IPS-NIHi7 (cell line): ENCODE measurements at regions not wholly inside any gene's neighbourhood (a gene's known extent, or its start where the extent isn't known, plus 50 kb on each side); places are given as distances from the start of the nearest gene placed in this dataset.
"Not testable (repeated sequence)": the region's sequence is repeated elsewhere in the genome, so short reads cannot be mapped to it uniquely, and the experiment has no call there.

ENCODE experiments used
- DNase-seq: peaks from one replicate; pipeline ENCODE4 v3.0.0; 2012; ENCODE audit warnings: mixed read lengths; ENCODE audit errors: extremely low spot score

- DNase-seq, result peak; percentile 43
Measured at GRCh38 chr10:21293518-21294356, 231.7 kb downstream of the SKIDA1 start.

DNA sequence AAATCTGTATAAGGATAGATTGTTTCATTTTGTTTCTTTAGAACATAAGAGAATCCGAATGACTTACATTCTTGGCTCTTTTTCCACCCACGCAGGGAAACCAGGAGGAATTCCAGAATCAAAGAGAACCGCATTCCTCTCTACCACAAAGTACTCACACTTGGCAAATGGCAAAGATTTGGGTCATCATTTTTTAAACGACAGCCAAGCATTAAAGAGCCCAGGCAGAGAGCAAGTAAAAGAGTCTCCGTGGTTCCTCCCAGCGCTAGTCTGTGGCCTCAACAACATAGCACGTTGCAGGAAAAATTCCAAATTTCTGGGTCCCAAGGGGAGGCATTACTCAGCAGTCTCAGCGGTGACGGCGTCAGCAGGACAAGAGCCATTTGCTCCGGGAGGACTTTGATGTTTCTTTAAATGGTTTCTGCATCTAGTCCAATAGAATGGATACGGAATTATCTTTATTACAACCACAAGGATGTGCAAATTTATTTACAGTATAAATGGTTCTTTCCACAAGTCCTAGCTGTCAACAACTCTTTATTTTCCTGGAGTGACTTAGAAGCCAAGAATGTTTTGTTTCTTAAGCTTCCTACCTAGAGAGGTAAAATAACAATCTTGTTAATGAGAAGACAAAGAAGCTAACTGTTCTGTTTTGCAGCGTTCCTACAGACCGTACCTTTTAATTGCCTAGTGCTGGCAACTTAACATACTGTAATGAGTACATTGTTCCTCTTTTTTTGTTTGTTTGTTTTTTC, 232.5 kb downstream of the SKIDA1 start:
- peak; percentile 57 for DNase-seq

DNA sequence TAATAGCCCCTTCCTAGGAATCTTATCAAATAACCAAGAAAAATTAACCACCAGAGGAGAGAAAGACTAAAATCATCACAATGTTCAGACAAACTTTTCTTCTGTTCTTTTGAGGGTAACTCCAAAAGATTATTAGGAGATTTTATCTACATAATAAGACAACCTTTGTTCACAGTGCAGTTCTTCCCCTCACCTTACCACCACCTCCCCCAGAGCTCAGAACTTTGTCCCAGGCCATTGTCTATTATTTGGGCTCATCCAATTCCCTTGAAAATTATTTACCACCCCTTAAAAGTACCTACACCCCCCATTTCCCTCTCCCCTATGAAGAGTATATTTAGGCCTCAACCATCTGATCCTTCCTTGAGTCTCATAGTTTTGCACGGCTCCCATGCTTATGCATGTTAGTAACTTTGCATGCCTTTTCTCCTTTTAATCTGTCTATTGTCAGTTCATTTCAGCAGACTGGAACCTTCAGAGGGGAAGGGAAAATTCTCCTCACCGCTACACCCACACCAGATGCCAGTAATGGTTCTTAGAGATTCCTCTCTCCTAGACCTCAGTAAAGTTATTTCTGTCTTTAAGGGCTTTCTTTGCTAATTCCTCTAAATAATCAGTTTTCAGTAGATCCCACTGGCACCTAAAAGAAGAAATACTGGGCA, 234.9 kb downstream of the SKIDA1 start:
- DNase-seq, result no peak

DNA sequence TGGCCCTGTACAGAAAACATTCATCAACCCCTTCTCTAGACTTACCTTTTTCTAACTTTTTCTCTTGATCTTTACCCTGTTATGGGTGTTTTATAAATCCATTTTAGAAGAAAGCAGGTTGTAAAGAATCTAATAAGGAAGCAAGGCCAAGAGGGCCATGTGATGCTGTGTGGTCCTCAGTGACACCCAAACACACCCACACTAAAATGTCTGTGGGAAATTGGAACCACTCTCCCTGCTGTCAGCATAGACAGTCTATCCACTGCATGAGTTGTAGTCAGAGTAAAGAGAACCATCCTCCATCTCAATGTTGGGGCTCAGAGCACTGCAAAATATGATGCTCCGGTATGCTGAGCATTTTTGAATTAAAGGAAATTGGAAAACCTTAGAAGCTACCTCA, 235.5 kb downstream of the SKIDA1 start:
- no peak for DNase-seq

GRCh38 chr10:21289271-21289670, 236.2 kb downstream of the SKIDA1 start:
- no peak for DNase-seq

GRCh38 chr10:21285742-21286331, 239.6 kb downstream of the SKIDA1 start:
- DNase-seq, result no peak

DNA sequence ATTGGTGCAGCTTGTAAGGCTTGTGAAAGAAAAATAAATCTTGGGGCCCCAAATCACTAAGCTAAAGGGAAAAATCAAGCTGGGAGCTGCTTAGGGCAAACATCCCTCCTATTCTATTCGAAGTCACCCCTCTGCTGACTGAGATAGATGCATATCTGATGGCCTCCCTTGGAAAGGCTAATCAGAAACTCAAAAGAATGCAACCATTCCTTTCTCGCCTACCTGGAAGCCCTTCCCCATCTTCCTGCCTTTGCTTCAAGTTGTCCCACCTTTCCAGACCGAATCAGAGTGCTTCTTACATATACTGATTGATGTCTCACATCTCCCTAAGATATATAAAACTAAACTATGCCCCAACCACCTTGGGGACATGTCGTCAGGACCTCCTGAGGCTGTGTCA, 240.3 kb downstream of the SKIDA1 start:
- no peak for DNase-seq

GRCh38 chr10:21284301-21284700, 241.2 kb downstream of the SKIDA1 start:
- DNase-seq, result no peak

DNA sequence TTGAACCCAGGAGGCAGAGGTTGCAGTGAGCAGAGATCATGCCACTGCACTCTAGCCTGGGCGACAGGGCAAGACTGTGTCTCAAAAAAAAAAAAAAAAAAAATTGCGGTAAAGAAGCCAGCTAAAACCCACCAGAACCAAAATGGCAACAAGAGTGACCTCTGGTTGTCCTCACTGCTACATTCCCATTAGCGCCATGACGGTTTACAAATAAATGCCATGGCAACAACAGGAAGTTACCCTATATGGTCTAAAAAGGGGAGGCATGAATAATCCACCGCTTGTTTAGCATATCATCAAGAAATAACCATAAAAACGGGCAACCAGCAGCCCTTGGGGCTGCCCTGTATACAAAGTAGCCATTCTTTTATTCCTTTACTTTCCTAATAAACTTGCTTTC, 242.4 kb downstream of the SKIDA1 start:
- DNase-seq, result not testable (repeated sequence)

GRCh38 chr10:21281765-21282484, 243.6 kb downstream of the SKIDA1 start:
- DNase-seq, result peak; percentile 78

DNA sequence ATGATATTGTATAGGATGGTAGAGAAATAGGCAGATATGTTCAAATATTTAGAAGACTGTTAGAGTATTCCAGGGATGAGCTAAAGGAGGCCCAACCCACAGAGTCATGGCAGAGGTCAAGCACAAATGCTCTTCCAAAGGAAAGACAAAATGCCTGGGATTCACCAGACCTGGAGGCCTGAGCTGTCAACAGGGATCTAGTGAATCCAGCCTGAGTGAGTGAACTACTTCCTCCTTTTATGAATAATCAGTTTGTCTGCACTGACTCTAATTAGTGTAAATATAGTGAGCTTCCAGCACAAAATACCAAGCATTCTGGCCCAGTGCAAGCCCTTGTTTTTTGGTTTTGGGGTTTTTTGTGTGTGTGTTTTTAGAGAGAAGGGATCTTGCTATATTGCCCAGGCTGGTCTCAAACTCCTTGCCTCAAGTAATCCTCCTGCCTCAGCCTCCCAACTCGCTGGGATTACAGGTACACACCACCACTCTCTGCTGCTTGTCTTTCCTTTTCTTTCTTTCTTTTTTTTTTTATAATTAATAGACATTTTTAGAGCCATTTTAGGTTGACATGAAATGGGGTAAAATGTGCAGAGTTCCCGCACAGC, 244.4 kb downstream of the SKIDA1 start:
- DNase-seq, result no peak

- DNase-seq, result no peak
Measured at GRCh38 chr10:21280037-21280436, 245.4 kb downstream of the SKIDA1 start.

DNA sequence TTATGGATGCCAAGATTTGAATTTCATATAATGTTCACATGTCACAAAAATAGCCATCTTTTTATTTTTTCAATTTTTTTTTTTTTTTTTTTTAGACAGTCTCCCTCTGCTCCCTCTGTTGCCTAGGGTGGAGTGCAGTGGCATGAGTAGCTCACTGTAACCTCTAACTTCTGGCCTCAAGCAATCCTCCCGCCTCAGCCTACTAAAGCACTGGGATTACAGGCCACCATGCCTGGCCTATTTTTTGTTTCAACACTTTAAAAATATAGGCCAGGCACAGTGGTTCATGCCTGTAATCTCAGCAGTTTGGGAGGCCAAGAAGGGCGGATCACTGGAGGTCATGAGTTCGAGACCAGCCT, 246.3 kb downstream of the SKIDA1 start:
- DNase-seq, result no peak

GRCh38 chr10:21278491-21279216, 246.8 kb downstream of the SKIDA1 start:
- DNase-seq, result peak; percentile 88

DNA sequence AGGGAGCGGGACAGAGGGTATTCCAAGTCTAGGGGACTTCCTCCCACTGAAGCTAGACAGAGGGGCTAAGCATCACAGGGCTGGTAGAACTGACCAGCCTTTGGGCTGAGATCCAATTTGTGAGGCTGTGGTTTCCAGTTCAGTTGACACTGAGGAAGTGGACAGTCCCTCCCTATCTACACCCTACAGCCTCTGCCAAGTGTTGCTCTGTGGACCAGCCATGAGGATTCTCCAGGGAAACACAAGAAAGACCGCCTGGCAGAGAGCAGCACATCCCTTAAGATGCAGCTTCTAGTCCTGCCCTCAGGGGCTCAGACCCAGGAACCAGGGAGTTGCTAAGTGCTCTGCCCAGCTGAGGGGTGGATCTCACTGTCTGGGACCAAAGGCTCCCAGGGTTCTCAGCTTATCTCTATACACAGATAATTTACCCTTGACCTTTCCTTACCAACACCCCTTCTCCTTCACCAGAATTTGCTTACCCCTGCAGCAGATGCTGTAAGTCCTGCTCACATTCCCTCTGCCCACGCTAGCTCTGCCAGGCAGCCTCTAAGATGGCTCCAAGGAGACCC, 252.0 kb downstream of the SKIDA1 start:
- DNase-seq, result no peak

DNA sequence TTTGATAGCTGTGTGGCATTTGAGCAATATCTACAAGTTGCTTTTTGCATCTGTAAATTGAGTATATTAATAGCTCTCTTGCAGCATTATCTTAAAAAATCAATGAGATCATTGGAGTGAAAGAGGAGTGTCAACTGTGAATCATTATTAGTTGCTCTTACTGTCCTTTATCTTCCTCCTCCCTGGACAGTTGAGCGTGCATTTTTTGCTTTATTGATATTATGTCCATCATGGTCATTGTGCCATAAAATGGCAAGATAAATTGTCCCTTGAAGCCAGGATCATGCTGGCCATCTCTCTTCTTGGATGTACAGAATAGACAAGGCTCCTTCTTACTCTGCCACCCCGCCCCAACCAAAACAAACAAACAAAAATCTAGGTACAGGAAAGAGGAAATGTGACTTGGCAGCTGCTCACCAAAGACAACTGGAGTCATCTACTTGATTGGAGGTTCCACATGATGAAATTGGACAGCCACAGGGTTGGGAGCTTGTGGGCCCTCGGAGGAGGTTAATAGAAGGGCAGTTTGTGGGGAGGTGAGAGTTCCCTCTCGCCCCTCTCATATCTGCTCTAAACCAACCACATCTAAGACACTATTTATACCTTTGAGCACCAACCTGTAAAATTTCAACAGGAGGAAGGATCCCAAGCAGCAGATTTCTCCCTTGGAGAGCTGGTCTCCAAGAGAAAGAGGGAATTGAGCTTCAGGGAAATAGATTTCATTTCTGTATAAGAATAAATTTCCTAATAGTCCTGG, 252.7 kb downstream of the SKIDA1 start:
- no peak for DNase-seq

DNA sequence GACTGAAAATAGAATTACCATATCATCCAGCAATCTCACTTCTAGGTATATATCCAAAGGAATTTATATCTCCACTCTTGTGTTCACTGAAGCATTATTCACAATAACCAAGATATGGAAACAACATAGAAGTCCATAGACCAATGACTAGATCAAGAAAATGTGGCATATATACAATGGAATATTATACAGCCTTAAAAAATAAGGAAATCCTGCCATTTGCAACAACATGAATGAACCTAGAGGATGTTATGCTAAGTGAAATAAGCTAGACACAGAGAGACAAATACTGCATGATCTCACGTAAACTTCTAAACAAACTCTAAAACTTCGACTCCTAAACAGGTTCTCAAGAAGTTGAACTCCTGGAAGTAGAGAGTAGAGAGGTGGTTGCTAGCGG, 254.5 kb downstream of the SKIDA1 start:
- DNase-seq, result no peak

GRCh38 chr10:21269289-21269688, 256.2 kb downstream of the SKIDA1 start:
- DNase-seq, result no peak

- DNase-seq, result no peak
Measured at GRCh38 chr10:21265622-21266021, 259.9 kb downstream of the SKIDA1 start.
